AG10803 (cell line): ENCODE measurements at regions not wholly inside any gene's neighbourhood (a gene's known extent, or its start where the extent isn't known, plus 50 kb on each side); places are given as distances from the start of the nearest gene placed in this dataset.
"Not testable (repeated sequence)": the region's sequence is repeated elsewhere in the genome, so short reads cannot be mapped to it uniquely, and the experiment has no call there.

Experiments
- DNase-seq: peaks from one replicate; pipeline ENCODE4 v3.0.0; 2010; ENCODE audit warnings: low read depth
- H3K4me3 ChIP-seq: 2 replicates; pipeline ENCODE4 v1.5.1; 2011; ENCODE audit warnings: mild to moderate bottlenecking, low read length, control low read depth
- CTCF ChIP-seq: conservative IDR thresholded peaks from 2 replicates; pipeline ENCODE4 v1.5.1; 2011; ENCODE audit warnings: mild to moderate bottlenecking, low read length, control low read depth, inconsistent platforms

- DNase-seq: peak; percentile 60
- TF ChIP-seq CTCF: no peak
Observed at GRCh38 chr6:157753291-157753690, 69.8 kb upstream of the SNX9 start.

DNA sequence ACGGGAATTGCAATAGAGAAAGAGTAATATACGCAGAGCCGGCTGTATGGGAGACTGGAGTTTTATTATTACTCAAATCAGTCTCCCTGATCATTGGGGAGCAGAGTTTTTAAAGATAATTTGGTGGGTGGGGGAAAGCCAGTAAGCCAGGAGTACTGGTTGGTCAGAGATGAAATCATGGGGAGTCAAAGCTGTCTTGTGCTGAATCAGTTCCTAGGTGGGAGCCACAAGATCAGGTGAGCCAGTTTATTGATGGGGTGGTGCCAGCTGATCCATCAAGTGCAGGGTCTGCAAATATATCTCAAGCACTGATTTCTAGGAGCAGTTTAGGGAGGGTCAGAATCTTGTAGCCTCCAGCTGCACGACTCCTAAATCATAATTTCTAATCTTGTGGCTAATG lies 69.2 kb upstream of the SNX9 start:
- DNase-seq, H3K4me3 ChIP-seq: not testable (repeated sequence)

More at GRCh38 chr6:157753291-157753690, 69.8 kb upstream of the SNX9 start:
- no peak overlapping the region for H3K4me3 ChIP-seq

GRCh38 chr6:157754351-157754750 lies 68.7 kb upstream of the SNX9 start:
- H3K4me3 ChIP-seq: no peak overlapping the region
- no peak for TF ChIP-seq CTCF
- no peak for DNase-seq

DNA sequence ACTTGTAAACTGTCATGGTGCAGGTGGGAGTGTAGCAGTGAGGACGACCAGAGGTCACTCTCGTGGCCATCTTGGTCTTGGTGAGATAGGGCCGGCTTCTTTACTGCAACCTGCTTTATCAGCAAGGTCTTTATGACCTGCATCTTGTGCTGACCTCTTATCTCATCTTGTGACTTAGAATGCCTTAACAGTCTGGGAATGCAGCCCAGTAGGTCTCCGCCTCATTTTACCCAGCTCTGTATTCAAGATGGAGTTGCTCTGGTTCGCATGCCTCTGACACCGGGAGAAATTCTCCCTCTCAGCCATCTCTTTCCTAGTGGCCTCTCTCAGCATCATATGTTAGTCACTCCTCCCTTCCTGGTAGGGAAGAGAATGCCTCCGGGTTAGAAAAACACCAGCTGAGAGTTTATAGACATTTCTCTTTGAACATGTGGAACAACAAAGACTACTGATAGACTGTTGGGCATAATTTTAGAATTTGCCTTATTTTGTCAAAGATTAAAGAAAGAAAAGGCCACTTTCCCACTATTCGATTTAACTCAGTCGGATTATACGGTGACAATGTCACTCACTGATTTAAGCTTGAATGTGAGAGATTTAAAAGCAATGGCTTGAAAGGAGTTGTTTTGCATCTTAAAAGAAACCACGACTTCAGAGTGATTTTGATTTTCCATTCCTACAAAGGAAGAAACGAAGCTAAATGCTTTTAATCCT lies 67.9 kb upstream of the SNX9 start:
- no peak for TF ChIP-seq CTCF
- no peak for DNase-seq
- no peak overlapping the region for H3K4me3 ChIP-seq

DNA sequence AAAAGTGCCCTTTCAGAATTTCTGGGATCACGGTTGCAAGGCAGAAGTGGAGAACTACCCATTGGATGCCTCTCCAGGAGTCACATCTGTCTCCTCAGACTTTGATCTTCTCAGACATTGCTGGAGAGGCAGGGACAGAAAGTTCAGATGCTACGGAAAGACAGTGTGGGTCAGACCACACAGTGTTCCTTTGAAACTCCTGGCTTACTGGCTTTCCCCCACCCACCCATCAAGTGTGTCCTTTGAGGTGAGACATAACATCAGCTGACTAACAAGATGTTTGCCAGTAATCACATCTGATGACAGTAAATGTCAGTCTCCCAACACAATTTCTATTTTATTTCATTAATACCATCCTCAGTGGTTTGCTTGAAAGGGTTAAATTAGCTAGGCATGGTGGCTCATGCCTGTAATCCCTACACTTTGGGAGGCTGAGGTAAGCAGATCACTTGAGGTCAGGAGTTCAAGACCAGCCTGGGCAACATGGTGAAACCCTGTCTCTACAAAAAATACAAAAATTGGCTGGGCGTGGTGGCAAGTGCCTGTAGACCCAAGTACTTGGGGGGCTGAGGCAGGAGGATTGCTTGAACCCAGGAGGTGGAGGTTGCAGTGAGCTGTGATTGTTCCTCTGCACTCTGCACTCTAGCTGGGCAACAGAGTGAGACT lies 67.2 kb upstream of the SNX9 start:
- H3K4me3 ChIP-seq: no peak overlapping the region
- no peak for DNase-seq
- no peak for TF ChIP-seq CTCF

DNA sequence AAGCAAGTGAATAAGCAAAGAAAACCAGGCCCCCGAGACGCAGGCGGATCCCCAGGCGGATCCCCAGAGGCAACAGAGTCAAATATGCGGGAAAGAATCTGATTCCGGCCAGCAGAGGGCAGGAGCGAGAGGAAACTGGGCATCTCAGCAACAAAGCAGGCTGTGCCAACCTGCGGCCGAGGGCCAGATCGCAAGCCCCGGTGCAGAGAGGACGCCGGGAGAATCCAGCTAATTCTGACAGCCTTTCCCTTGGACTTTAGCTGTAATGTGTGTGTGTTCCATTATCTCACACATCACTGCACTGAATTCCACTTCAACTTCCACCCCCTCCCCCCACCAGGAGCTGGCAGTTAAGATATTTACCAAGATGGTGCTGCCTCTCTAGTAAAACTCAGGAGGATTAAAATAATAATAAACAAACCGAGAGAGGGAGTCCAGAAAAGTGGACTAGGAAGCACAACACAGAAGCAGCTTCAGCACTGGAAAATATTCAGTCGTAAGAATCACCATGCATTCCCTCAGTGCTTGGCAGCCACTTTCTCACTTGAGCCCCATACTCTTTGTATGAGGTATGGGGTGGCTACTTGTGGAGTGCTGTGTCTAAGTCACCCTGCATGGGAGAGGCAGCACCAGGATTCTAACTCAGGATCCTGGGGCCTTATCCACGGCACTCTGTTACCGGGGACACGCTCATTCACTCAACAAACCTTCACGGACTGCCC lies 66.2 kb upstream of the SNX9 start:
- DNase-seq: peak; percentile 80
- peak; percentile 81 for TF ChIP-seq CTCF
- H3K4me3 ChIP-seq: no peak overlapping the region

GRCh38 chr6:157757430-157758403 lies 65.3 kb upstream of the SNX9 start:
- no peak overlapping the region for H3K4me3 ChIP-seq
- no peak for TF ChIP-seq CTCF
- DNase-seq: no peak
